Stimulated activated memory B cell treated with anti-CD40 and anti-IgM and Interleukin-4, amounts not matched to agents 10 μg/mL and 1 μg/mL and 100 μg/mL, for 72 hours (primary cell): ENCODE measurements at regions not wholly inside any gene's neighbourhood (a gene's known extent, or its start where the extent isn't known, plus 50 kb on each side); places are given as distances from the start of the nearest gene placed in this dataset.
"Not testable (repeated sequence)": the region's sequence is repeated elsewhere in the genome, so short reads cannot be mapped to it uniquely, and the experiment has no call there.

Source experiments
- ATAC-seq: fragments of 150-1000 bp; cut with Tn5 transposase; 2 replicates; pipeline ENCODE4 v1.10.0; 2021
- H3K27ac Mint-ChIP-seq: one replicate; pipeline ENCODE4 v1.8.0; 2022; ENCODE audit warnings: mild to moderate bottlenecking, mixed read lengths
- H3K27me3 Mint-ChIP-seq: one replicate; pipeline ENCODE4 v1.8.0; 2022; ENCODE audit warnings: mixed read lengths
- H3K36me3 Mint-ChIP-seq: one replicate; pipeline ENCODE4 v1.8.0; 2022; ENCODE audit warnings: mixed read lengths
- H3K4me1 Mint-ChIP-seq: one replicate; pipeline ENCODE4 v1.8.0; 2022; ENCODE audit warnings: mixed read lengths
- H3K4me3 Mint-ChIP-seq: one replicate; pipeline ENCODE4 v1.8.0; 2022; ENCODE audit warnings: mild to moderate bottlenecking, moderate library complexity, mixed read lengths
- H3K9me3 Mint-ChIP-seq: one replicate; pipeline ENCODE4 v1.8.0; 2022; ENCODE audit warnings: mixed read lengths

- not testable (repeated sequence) for H3K4me3 Mint-ChIP-seq, H3K27ac Mint-ChIP-seq, H3K36me3 Mint-ChIP-seq, H3K27me3 Mint-ChIP-seq, H3K9me3 Mint-ChIP-seq, H3K4me1 Mint-ChIP-seq
- ATAC-seq = peak; percentile 47
These were observed 181.9 kb upstream of the NBPF9 start for GRCh38 chr1:149285205-149285604.

GRCh38 chr1:149285638-149286037 lies 182.3 kb upstream of the NBPF9 start:
- peak overlapping the region; percentile 85 for H3K4me3 Mint-ChIP-seq
- H3K36me3 Mint-ChIP-seq, H3K27me3 Mint-ChIP-seq, H3K4me1 Mint-ChIP-seq, H3K27ac Mint-ChIP-seq, H3K9me3 Mint-ChIP-seq: not testable (repeated sequence)
- ATAC-seq = peak; percentile 95

- ATAC-seq, H3K9me3 Mint-ChIP-seq, H3K4me1 Mint-ChIP-seq, H3K27me3 Mint-ChIP-seq, H3K27ac Mint-ChIP-seq, H3K4me3 Mint-ChIP-seq, H3K36me3 Mint-ChIP-seq: not testable (repeated sequence)
These were observed 185.2 kb upstream of the NBPF9 start for GRCh38 chr1:149288580-149288979.

- H3K27me3 Mint-ChIP-seq, H3K9me3 Mint-ChIP-seq, H3K4me3 Mint-ChIP-seq, H3K27ac Mint-ChIP-seq, H3K4me1 Mint-ChIP-seq, H3K36me3 Mint-ChIP-seq: not testable (repeated sequence)
- peak; percentile 48 for ATAC-seq
These were observed 174.2 kb upstream of the NBPF19 start for GRCh38 chr1:149300478-149301218.

GRCh38 chr1:149301282-149301681 lies 173.6 kb upstream of the NBPF19 start:
- ATAC-seq, H3K36me3 Mint-ChIP-seq, H3K4me1 Mint-ChIP-seq, H3K4me3 Mint-ChIP-seq, H3K27me3 Mint-ChIP-seq, H3K27ac Mint-ChIP-seq, H3K9me3 Mint-ChIP-seq: not testable (repeated sequence)

GRCh38 chr1:149304796-149305195 lies 170.0 kb upstream of the NBPF19 start:
- not testable (repeated sequence) for H3K4me1 Mint-ChIP-seq, H3K9me3 Mint-ChIP-seq, H3K4me3 Mint-ChIP-seq, H3K27ac Mint-ChIP-seq, H3K27me3 Mint-ChIP-seq, H3K36me3 Mint-ChIP-seq
- peak; percentile 71 for ATAC-seq

GRCh38 chr1:149307640-149308039 lies 167.2 kb upstream of the NBPF19 start:
- ATAC-seq, H3K9me3 Mint-ChIP-seq, H3K27ac Mint-ChIP-seq, H3K4me3 Mint-ChIP-seq, H3K36me3 Mint-ChIP-seq, H3K4me1 Mint-ChIP-seq, H3K27me3 Mint-ChIP-seq: not testable (repeated sequence)

GRCh38 chr1:149314921-149315320 lies 159.9 kb upstream of the NBPF19 start:
- not testable (repeated sequence) for H3K27me3 Mint-ChIP-seq, H3K4me1 Mint-ChIP-seq, H3K4me3 Mint-ChIP-seq, H3K36me3 Mint-ChIP-seq, H3K27ac Mint-ChIP-seq, ATAC-seq, H3K9me3 Mint-ChIP-seq

GRCh38 chr1:149320971-149321731 lies 153.7 kb upstream of the NBPF19 start:
- not testable (repeated sequence) for H3K36me3 Mint-ChIP-seq, H3K9me3 Mint-ChIP-seq, H3K4me1 Mint-ChIP-seq

GRCh38 chr1:149321732-149322016 lies 153.2 kb upstream of the NBPF19 start:
- H3K27ac Mint-ChIP-seq, ATAC-seq, H3K4me1 Mint-ChIP-seq, H3K27me3 Mint-ChIP-seq, H3K9me3 Mint-ChIP-seq, H3K36me3 Mint-ChIP-seq, H3K4me3 Mint-ChIP-seq: not testable (repeated sequence)

More at GRCh38 chr1:149320971-149321731, 153.7 kb upstream of the NBPF19 start:
- not testable (repeated sequence) for H3K27ac Mint-ChIP-seq, H3K4me3 Mint-ChIP-seq, ATAC-seq, H3K27me3 Mint-ChIP-seq

- H3K36me3 Mint-ChIP-seq, H3K4me1 Mint-ChIP-seq, ATAC-seq, H3K9me3 Mint-ChIP-seq, H3K27me3 Mint-ChIP-seq, H3K4me3 Mint-ChIP-seq, H3K27ac Mint-ChIP-seq: not testable (repeated sequence)
These were observed 144.8 kb upstream of the NBPF19 start for GRCh38 chr1:149330081-149330335.

- H3K27ac Mint-ChIP-seq, H3K36me3 Mint-ChIP-seq, ATAC-seq, H3K4me1 Mint-ChIP-seq, H3K9me3 Mint-ChIP-seq, H3K4me3 Mint-ChIP-seq, H3K27me3 Mint-ChIP-seq: not testable (repeated sequence)
These were observed 138.8 kb upstream of the NBPF19 start for GRCh38 chr1:149336082-149336481.

GRCh38 chr1:149338221-149338691 lies 136.6 kb upstream of the NBPF19 start:
- not testable (repeated sequence) for ATAC-seq, H3K27ac Mint-ChIP-seq, H3K9me3 Mint-ChIP-seq, H3K36me3 Mint-ChIP-seq, H3K4me3 Mint-ChIP-seq, H3K27me3 Mint-ChIP-seq, H3K4me1 Mint-ChIP-seq

- H3K4me1 Mint-ChIP-seq, ATAC-seq, H3K9me3 Mint-ChIP-seq, H3K36me3 Mint-ChIP-seq, H3K27me3 Mint-ChIP-seq, H3K27ac Mint-ChIP-seq, H3K4me3 Mint-ChIP-seq: not testable (repeated sequence)
These were observed 136.1 kb upstream of the NBPF19 start for GRCh38 chr1:149338698-149339097.

- H3K9me3 Mint-ChIP-seq, H3K27ac Mint-ChIP-seq, H3K36me3 Mint-ChIP-seq, H3K4me1 Mint-ChIP-seq, H3K4me3 Mint-ChIP-seq, H3K27me3 Mint-ChIP-seq, ATAC-seq: not testable (repeated sequence)
These were observed 125.4 kb upstream of the NBPF19 start for GRCh38 chr1:149349448-149349847.

GRCh38 chr1:149352205-149352604 lies 122.6 kb upstream of the NBPF19 start:
- not testable (repeated sequence) for H3K4me3 Mint-ChIP-seq, H3K36me3 Mint-ChIP-seq, H3K27me3 Mint-ChIP-seq, ATAC-seq, H3K9me3 Mint-ChIP-seq, H3K27ac Mint-ChIP-seq, H3K4me1 Mint-ChIP-seq

GRCh38 chr1:149354579-149354978 lies 120.3 kb upstream of the NBPF19 start:
- H3K4me1 Mint-ChIP-seq, H3K27me3 Mint-ChIP-seq, H3K4me3 Mint-ChIP-seq, H3K9me3 Mint-ChIP-seq, ATAC-seq, H3K27ac Mint-ChIP-seq, H3K36me3 Mint-ChIP-seq: not testable (repeated sequence)
